ENCODE measurements at regions not wholly inside any gene's neighbourhood (a gene's known extent, or its start where the extent isn't known, plus 50 kb on each side); places are given as distances from the start of the nearest gene placed in this dataset.

- no peaks in the 10 kb centered on the region for H3K9me3 ChIP-seq (ENCODE audit: control insufficient read depth, insufficient read depth, low read depth, low read length)
- no TSS peak for BruUV-seq (replicated peaks)
- TF ChIP-seq SIN3A (IDR thresholded peaks at IDR 0.05; ENCODE audit: borderline replicate concordance, insufficient read depth, low read depth, low read length): no peak
- TF ChIP-seq CTCF (IDR thresholded peaks at IDR 0.05): no peak
- no peak for TF ChIP-seq POLR2AphosphoS5 (IDR thresholded peaks at IDR 0.05; ENCODE audit: low read depth, low read length)
- TF ChIP-seq REST (IDR thresholded peaks at IDR 0.05; ENCODE audit: insufficient read depth in 1 of 2, low read depth in 2 of 2, low read length in 1 of 2): no peak
- TF ChIP-seq TCF7L2 (IDR thresholded peaks at IDR 0.05; ENCODE audit: low read depth, low read length): no peak
- H3K27me3 ChIP-seq (ENCODE audit: control insufficient read depth, insufficient read depth, low read length): no peaks in the 10 kb centered on the region
- DNase-seq (ENCODE audit: low read depth, low spot score): no peak
- H3K36me3 ChIP-seq (ENCODE audit: control insufficient read depth, insufficient read depth, low read length): no peaks in the 10 kb centered on the region
- CTCF ChIA-PET: no interaction called here
- no peaks in the 10 kb centered on the region for H3K4me1 ChIP-seq (ENCODE audit: control insufficient read depth, insufficient read depth, low read length)
- intact Hi-C loops (cut with micrococcal nuclease; ENCODE audit: unreplicated experiment): no loop called here
- no peak overlapping the region for H3K4me3 ChIP-seq (ENCODE audit: low read depth in 2 of 2, low read length in 2 of 2)
- POLR2A ChIA-PET: no interaction called here
- H3K27ac ChIP-seq (ENCODE audit: low read length): no peak overlapping the region
- no peak for ATAC-seq
- in situ Hi-C loops (cut with HindIII; ENCODE audit: low pct_unique_long_range_greater_than_20kb, low sequenced_read_pairs): no loop called here
These were observed 1003.6 kb downstream of the CDH9 start for GRCh38 chr5:26034813-26035212.

- ChIA-PET CTCF (no interaction called here), POLR2A (no interaction called here)
- H3K36me3 ChIP-seq (ENCODE audit: control insufficient read depth, insufficient read depth, low read length): no peaks in the 10 kb centered on the region
- no peak for TF ChIP-seq TCF7L2 (IDR thresholded peaks at IDR 0.05; ENCODE audit: low read depth, low read length)
- TF ChIP-seq POLR2AphosphoS5 (IDR thresholded peaks at IDR 0.05; ENCODE audit: low read depth, low read length): no peak
- in situ Hi-C loops (cut with HindIII; ENCODE audit: low pct_unique_long_range_greater_than_20kb, low sequenced_read_pairs): no loop called here
- no peak overlapping the region for H3K4me3 ChIP-seq (ENCODE audit: low read depth in 2 of 2, low read length in 2 of 2)
- no peaks in the 10 kb centered on the region for H3K27me3 ChIP-seq (ENCODE audit: control insufficient read depth, insufficient read depth, low read length)
- DNase-seq (ENCODE audit: low read depth, low spot score) (no peak), ATAC-seq (no peak)
- no peak overlapping the region for H3K27ac ChIP-seq (ENCODE audit: low read length)
- H3K9me3 ChIP-seq (ENCODE audit: control insufficient read depth, insufficient read depth, low read depth, low read length): no peaks in the 10 kb centered on the region
- H3K4me1 ChIP-seq (ENCODE audit: control insufficient read depth, insufficient read depth, low read length): no peaks in the 10 kb centered on the region
- no TSS peak for BruUV-seq (replicated peaks)
- intact Hi-C loops (cut with micrococcal nuclease; ENCODE audit: unreplicated experiment): no loop called here
These were observed 1006.9 kb downstream of the CDH9 start for GRCh38 chr5:26031481-26031880.

- intact Hi-C loops (cut with micrococcal nuclease; ENCODE audit: unreplicated experiment): no loop called here
- Histone ChIP-seq H3K4me3 (ENCODE audit: low read depth in 2 of 2, low read length in 2 of 2) (no peak overlapping the region), H3K4me1 (ENCODE audit: control insufficient read depth, insufficient read depth, low read length) (no peaks in the 10 kb centered on the region), H3K36me3 (ENCODE audit: control insufficient read depth, insufficient read depth, low read length) (no peaks in the 10 kb centered on the region), H3K27me3 (ENCODE audit: control insufficient read depth, insufficient read depth, low read length) (no peaks in the 10 kb centered on the region), H3K9me3 (ENCODE audit: control insufficient read depth, insufficient read depth, low read depth, low read length) (no peaks in the 10 kb centered on the region), H3K27ac (ENCODE audit: low read length) (no peak overlapping the region)
- DNase-seq (ENCODE audit: low read depth, low spot score) (no peak), ATAC-seq (no peak)
- ChIA-PET POLR2A (no interaction called here), CTCF (no interaction called here)
- no TSS peak for BruUV-seq (replicated peaks)
- TF ChIP-seq SIN3A (IDR thresholded peaks at IDR 0.05; ENCODE audit: borderline replicate concordance, insufficient read depth, low read depth, low read length) (no peak), POLR2AphosphoS5 (IDR thresholded peaks at IDR 0.05; ENCODE audit: low read depth, low read length) (no peak), TCF7L2 (IDR thresholded peaks at IDR 0.05; ENCODE audit: low read depth, low read length) (no peak), CTCF (IDR thresholded peaks at IDR 0.05) (no peak)
- in situ Hi-C loops (cut with HindIII; ENCODE audit: low pct_unique_long_range_greater_than_20kb, low sequenced_read_pairs): no loop called here
These were observed 1012.3 kb downstream of the CDH9 start for GRCh38 chr5:26026044-26026443.
